ENCODE measurements at regions not wholly inside any gene's neighbourhood (a gene's known extent, or its start where the extent isn't known, plus 50 kb on each side); places are given as distances from the start of the nearest gene placed in this dataset.

GRCh38 chr5:82489683-82490082, 211.5 kb upstream of the RPS23 start:
- TF ChIP-seq, protein P1, sequence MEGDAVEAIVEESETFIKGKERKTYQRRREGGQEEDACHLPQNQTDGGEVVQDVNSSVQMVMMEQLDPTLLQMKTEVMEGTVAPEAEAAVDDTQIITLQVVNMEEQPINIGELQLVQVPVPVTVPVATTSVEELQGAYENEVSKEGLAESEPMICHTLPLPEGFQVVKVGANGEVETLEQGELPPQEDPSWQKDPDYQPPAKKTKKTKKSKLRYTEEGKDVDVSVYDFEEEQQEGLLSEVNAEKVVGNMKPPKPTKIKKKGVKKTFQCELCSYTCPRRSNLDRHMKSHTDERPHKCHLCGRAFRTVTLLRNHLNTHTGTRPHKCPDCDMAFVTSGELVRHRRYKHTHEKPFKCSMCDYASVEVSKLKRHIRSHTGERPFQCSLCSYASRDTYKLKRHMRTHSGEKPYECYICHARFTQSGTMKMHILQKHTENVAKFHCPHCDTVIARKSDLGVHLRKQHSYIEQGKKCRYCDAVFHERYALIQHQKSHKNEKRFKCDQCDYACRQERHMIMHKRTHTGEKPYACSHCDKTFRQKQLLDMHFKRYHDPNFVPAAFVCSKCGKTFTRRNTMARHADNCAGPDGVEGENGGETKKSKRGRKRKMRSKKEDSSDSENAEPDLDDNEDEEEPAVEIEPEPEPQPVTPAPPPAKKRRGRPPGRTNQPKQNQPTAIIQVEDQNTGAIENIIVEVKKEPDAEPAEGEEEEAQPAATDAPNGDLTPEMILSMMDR (IDR thresholded peaks at IDR 0.05; ENCODE audit: low read depth, low read length, missing input control), result no peak
- TF ChIP-seq RXRA (IDR thresholded peaks at IDR 0.05) (no peak), TAF1 (conservative IDR thresholded peaks at IDR 0.05) (no peak), REST (IDR thresholded peaks at IDR 0.05) (no peak), MAX (IDR thresholded peaks at IDR 0.05) (no peak), HNF4A (conservative IDR thresholded peaks at IDR 0.05) (no peak), NR2F2 (IDR thresholded peaks at IDR 0.05) (no peak), RAD21 (IDR thresholded peaks at IDR 0.05) (no peak)
- TF ChIP-seq, protein P2, sequence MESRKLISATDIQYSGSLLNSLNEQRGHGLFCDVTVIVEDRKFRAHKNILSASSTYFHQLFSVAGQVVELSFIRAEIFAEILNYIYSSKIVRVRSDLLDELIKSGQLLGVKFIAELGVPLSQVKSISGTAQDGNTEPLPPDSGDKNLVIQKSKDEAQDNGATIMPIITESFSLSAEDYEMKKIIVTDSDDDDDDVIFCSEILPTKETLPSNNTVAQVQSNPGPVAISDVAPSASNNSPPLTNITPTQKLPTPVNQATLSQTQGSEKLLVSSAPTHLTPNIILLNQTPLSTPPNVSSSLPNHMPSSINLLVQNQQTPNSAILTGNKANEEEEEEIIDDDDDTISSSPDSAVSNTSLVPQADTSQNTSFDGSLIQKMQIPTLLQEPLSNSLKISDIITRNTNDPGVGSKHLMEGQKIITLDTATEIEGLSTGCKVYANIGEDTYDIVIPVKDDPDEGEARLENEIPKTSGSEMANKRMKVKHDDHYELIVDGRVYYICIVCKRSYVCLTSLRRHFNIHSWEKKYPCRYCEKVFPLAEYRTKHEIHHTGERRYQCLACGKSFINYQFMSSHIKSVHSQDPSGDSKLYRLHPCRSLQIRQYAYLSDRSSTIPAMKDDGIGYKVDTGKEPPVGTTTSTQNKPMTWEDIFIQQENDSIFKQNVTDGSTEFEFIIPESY (IDR thresholded peaks at IDR 0.05), result no peak
- TF ChIP-seq, protein P3, sequence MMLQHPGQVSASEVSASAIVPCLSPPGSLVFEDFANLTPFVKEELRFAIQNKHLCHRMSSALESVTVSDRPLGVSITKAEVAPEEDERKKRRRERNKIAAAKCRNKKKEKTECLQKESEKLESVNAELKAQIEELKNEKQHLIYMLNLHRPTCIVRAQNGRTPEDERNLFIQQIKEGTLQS (IDR thresholded peaks at IDR 0.05), result no peak
